GM21576 (cell line): ENCODE measurements at regions not wholly inside any gene's neighbourhood (a gene's known extent, or its start where the extent isn't known, plus 50 kb on each side); places are given as distances from the start of the nearest gene placed in this dataset.

Source experiments
- ATAC-seq: cut with Tn5 transposase; IDR thresholded peaks from one replicate; pipeline ENCODE4 v1.9.1; 2021; ENCODE audit warnings: mild to moderate bottlenecking, moderate library complexity; ENCODE audit not compliant: unreplicated experiment

DNA sequence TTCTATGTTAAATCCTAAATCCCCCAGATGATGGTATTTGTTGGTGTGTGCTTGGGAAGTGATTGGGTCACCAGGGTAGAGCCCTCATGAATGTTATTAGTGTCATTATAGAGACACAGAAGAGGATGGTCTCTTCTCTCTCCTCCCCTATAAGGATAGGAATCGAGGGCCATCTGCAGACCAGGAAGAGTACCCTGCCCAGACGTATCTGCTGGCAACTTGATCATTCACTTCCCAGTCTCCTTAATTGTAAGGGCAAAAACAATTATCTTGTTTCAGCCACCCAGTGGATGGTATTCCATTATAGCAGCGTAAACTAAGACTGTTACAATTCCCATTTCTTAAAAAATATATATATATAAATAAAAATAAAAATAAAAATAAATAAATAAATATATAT is 892.2 kb downstream of the SI start:
- ATAC-seq: no peak

DNA sequence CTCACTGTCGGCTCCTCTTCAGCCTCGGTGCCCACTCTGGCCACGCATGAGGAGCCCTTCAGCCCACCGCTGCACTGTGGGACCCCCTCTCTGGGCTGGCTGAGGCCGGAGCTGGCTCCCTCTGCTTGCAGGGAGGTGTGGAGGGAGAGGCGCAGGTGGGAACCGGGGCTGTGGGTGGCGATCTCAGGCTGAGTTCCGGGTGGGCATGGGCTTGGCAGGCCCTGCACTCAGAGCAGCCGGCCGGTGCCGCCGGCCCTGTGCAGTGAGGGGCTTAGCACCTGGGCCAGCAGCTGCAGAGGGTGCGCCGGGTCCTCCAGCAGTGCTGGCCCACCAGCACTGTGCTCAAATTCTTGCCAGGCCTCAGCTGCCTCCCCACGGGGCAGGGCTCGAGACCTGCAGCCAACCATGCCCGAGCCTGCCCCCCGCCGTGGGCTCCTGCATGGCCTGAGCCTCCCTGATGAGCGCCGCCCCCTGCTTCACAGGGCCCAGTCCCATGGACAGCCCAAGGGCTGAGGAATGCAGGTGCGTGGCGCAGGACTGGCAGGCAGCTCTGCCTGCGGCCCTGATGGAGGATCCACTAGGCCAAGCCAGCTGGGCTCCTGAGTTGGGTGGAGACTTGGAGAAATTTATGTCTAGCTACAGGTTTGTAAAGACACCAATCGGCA is 899.1 kb downstream of the SI start:
- ATAC-seq: no peak

DNA sequence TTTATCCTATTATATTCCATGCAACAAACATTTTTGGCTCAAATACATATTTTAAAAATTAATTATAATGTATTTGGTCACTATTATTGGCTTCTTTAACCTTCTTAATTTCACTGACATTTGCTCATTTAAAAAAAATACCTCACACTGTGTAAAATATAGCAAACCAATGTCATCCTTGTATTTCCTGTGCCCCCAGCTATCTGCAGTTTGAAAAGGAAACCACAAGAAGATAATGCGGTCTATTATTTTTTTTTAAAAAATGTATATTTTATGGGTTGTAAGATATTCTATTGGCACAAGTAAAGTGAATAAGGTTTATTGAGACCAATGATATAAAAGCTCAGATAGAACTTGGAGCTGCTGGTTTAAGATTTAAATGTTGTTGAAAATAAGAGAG is 904.2 kb downstream of the SI start:
- no peak for ATAC-seq

DNA sequence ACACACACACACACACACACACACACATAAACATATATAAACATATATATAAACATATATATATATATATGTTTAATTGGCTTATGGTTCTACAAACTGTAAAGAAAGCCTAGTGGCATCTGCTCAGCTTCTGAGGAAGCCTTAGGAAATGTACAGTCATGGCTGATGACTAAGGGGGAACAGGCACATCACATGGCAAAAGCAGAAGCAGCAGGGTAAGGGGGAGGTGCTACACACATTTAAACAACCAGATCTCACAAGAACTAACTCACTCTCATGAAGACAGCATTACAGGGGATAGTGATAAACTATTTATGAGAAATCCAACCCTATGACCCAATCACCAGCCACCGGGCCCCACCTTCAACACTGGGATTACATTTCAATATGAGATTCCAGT is 922.9 kb downstream of the SI start:
- no peak for ATAC-seq

DNA sequence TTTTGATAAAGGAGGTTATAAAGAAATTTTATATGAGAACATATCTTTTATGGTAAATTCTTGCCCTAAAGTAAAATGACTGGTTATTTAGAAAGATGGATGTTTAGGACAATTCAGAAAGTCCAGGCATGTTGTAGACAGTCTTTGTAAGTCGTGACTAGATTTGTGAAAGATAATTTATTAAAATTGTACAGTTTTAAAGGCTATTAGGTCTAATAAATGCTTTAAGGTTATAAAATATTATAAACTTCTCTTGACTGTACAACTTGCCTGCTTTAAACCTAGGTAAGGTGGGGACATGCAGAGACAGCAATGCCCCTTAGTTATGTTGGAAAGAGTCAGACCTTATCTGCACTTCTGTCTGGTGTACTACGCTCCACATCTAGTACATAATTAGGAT is 933.5 kb downstream of the SI start:
- no peak for ATAC-seq

DNA sequence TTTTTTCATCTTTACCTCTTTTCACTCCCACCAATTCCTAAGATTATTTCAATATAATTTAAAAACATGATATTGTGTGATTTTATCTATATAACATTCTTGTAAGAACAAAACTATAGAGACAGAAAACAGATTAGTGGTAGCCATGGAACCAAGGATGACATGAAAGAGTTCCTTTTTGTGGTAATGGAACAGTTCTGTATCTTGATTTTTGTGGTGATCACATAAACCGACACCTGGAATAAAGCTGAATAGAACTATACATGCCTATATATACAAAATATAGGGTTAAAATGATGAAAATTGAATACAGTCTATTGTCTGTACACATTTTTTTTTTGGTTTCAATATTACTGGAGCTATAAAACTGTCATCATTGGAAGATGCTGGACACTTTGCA is 945.4 kb downstream of the SI start:
- ATAC-seq: no peak

DNA sequence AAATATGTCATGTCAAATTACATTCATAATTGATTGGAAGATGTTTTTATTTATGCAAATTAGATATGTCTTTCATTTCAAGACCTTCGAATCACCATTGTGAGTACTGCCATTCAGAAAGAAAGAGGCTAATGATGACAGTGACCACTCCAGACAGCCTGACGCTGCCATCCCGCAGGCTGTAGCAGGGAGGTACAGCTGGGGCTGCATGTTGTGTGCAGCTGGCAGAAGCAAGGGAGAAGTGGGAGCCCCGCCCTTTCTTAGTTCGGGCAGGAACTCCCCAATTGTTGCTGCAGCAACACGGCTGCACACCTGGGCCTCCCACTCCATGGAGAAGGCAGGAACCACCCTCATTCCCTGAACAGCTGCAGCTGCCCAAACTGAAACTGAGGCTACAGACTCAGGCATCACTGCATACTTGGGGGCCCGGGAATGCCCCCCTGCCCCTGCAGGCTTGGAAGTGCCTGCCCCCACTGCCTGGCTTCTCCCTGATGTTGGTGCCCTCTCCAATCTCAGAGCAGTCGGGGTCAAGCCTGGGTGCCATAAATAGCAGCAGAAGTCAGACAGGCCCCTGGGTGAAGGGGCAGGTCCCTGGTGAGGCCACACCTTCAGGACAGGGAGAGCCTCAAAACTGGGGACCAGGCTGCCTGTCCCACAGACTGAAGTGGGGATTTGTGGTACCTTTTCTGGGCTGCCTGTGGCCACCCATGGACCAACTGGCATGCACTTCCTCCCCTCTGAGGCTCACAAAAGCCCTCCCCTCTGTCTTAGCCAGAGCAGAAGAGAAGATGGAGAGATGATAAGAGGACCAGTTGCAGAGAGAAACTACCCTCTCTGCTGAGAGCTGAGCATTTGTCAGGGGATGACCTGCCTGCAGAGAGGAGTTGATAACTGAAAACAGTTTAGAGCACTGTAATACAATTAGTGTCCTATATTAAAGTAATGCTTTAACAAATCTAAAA is 964.6 kb downstream of the SI start:
- no peak for ATAC-seq

DNA sequence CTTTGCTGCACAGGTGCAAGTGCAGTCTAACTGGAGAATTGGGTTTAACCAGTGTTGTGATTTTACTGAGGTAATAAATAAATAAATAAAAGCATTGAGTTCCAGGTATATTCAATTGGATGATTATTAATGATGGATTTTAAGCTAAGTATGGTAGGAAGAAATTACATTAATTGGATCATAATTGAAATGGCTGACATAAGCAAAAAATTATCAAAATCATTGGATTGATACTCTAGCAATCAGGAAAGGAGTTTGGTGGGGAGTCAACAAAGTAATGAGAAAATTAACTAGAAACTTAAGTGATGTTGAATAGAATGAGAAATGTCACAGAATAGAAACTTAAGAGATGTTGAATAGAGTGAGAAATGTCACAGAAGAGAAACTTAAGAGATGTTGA is 981.9 kb downstream of the SI start:
- ATAC-seq: no peak

DNA sequence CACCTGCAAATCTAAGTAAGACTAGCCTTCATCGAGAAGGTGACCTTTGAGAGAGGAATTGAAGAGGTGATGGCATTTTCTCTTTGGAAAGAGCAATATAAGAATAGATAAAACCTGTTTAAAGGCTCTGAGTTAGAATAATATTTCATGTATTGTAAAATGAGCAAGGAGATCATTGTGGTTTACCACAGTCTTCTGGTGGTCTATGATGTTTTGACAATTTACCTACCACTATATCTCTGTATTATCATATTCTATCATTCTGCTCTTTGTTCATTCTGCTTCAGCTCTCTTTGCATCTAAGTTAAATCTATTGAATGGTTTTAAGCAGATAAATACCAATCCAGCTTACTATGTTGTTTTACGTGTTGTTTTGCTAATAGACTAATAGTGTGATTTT is 982.3 kb downstream of the SI start:
- no peak for ATAC-seq

DNA sequence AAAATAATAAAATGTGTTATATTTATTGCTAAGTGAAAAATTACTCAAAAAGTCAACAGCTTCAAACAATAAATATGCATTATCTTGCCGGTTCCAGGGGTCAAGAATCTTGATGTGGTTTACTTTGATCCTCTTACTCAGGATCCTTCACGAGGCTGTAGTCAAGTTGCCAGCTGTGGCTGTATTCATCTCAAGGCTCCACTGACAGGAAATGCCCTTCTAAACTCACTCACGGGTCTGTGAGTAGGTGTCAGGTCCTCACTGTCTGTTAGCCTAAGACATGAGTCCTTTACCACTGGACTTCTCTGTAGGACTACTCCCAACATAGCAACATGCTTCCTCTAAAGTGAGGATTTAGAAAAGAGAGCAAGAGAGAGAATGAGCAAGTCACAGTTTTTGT is 983.0 kb downstream of the SI start:
- no peak for ATAC-seq

DNA sequence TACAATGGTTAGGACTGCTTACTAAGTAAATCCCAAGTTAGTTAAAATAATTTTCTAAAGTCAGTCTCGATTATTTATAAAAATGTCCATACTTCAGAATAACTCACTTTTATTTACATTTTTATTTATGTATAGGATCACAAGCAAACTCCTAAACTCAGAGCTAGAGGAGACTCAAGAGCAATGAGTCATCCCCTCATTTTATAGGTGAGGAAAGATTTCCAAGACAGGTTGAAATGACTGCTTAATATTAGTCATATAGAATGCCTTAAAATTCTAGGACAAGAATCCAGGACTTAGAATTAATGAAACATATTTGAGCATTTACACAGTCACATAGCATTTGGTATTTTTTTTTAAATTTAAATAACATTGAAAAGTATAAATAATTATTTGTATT is 983.8 kb downstream of the SI start:
- no peak for ATAC-seq

DNA sequence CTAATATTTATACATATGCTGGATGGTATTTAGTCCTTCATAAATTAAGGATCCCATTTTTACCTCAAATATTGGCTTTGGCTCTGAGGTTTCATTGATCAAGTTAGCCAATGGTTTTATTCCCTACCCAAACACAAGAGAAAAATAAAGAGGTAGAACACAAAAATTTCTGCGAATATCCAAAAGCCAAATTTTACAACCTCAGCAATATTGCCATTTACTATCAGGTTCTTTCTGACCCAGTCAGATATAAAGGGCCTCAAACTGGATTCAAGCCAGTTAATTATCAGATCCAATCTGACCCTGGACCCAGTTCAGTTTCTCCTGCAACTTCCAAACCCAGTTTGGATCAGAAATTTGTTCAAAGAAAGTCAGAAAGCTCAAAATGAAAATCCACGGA is 998.1 kb downstream of the SI start:
- no peak for ATAC-seq

DNA sequence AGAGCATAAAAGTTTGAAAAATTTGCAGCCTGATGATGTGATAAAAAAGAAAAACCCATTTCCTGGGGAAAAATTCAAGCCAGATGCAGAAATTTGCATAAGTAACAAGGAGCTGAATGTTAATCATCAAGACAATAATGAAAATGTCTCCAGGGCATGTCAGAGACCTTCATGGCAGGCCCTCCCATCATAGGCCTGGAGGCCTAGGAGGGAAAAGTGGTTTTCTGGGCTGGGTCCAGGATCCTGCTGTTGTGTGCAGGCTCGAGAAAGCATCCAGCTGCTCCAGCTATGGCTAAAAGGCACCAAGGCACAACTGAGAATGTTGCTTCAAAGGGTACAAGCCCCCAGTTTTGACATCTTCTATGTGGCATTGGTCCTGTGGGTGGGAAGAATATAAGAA is 1014.0 kb downstream of the SI start:
- ATAC-seq: no peak

DNA sequence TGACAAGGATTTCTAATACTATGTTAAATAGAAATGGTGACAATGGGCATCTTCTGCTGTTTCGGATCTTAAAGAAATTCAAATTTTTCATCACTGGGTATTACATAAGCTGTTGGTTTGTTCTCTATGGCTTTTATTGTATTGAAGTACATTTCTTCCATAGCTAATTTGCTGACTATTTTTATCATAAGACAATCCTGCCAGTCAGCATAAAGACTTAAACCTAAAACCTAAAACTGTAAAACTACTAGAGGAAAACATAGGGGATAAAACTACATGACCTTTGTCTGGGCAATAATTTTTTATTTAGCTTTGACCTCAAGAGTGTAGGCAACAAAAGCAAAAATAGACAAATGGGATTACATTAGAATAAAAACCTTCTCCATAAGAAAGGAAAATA is 1017.4 kb downstream of the SI start:
- ATAC-seq: no peak

DNA sequence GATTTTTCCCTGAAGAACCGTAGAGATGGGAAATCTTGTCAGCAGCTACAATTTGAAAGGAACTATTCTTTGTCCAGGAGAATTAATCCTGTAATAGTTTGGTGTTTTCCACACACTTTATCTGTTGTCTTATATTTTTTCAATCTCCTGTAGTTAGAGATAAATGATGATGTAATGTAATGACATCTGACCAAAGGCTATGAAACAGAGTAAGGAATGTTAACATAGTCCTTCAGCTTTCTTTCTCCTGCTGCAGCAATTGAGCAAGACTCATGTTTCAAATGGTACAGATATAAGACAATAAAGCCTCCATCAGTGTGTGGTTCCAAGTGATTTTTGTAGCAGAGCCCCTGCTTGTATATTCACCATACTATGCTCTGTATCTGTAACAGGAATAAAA is 1028.4 kb downstream of the SI start:
- ATAC-seq: no peak

DNA sequence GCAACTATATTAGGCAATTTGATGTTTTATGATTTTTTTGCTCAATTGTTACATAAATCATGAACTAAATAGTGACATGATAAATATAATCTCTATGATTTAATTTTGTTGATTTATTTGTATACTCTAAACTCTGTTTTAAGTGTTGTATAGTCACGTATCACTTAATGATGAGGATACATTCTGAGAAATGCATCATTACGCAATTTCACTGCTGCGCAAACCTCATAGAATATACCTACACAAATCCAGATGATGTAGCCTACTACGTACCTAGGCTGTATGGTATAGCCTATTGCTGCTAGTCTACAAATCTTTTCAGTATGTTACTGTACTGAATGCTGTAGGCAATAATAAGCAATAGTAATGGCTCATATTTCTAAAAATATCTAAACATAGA is 1029.8 kb downstream of the SI start:
- ATAC-seq: no peak

DNA sequence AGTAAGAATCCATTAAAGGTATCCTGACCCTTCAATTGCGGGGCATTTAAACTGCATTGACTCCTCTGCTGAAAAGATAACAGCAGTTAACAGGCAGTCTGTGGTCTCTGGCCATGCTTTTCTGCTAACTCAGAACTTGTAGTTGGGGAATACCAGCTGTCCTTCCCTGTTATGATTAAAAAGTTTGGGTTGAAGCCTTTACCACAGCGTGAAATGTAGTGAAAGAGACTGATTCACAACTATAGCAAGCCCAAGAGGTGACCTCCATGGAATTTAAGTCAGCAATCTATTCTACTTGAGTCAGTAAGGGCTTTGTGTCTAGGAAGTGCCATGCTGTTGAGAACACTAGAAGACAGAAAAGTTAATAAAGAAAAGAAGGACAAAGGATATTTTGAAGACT is 1037.3 kb downstream of the SI start:
- no peak for ATAC-seq

DNA sequence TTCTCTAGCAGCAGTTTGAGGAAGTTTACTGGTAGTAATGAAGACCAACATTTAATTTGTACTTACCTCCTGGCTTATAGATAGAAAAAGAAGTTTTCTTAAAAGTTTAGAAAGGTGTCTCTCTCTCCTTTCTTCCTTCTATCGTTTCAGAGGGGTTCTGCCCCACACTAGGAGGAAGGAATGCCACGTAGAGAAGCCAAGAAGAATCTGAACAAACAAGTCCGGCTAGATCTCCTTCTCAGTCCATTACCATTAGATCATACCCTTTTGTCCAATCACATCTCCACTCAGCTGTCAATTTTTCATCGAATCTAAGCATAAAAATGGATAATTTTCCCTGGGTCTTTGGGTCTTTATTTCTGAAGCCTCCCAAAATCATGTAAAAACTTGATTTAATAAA is 1048.1 kb downstream of the SI start:
- no peak for ATAC-seq

DNA sequence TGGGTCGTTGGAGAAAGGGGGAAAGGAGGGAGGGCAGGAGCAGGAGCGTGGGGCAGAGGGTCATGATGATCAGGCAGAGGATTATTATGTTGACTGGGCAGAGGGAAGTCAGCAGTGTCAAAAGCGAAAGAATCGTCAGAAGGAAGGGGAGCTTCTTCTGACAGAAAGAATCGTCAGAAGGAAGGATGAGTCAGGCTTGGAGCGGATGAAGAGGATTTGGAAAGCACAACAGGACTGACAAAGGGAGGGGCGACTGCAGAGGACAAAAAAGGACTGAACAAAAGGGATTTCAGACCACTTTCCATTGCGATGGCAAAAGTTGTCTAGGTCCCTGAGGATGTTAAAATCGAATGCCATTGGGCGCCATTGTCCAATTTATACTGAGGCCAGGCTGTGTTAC is 1053.5 kb downstream of the SI start:
- ATAC-seq: no peak

DNA sequence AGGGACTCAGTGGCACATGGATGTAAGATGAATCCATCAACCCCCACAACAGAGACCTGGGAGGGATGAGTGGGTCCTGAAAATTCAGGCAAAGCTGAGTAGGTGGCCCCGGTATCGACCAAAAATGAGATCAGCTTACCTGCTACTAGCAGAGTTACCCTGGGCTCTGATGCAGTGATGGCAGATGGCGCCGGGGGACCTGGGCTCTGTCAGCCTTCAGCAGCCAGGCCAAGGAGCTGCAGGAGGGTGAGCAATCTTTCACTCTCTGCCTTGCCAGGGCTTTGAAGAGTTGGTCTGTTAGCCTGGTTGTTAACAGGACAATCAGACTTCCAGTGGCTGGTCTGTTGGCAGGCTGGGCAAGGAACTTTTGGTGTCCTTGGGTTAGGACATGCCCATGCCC is 1054.8 kb downstream of the SI start:
- no peak for ATAC-seq

DNA sequence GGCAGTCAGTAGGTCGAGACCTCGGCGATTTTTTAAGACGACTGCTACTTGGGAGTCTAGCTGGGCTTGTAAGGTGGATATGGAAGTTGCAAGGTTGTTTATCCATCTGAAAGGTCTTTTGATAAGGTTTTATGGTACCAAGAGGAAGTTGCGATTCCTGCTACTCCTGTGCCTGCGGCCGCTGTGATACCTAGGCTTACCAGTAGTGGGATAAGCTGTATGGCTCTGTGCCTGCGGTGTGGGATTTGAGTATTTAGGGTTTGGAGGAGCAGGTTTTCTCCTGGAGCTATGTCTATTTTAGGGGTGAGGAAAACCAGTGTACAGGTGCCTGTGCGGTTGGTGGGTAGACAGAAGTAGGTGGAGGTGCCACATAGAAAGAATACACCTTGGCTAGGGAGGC is 1059.8 kb downstream of the SI start:
- ATAC-seq: no peak

DNA sequence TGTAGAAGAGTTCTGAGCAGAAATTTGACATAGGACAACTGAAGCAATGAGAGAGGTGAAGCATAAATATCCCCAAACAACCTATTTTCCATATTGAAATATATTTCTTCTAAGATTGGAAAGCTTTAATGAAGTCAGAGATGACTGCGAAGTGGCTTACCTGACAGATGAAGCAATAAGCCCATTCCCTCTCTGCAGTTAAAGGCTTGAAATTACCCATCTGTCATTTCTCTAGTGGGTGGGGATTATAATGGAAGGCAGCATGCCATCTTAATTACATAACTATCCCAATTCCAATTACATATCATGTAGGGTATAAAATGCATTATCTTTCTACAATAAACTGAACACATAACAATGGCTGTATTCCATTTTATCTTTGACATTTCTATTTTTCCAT is 1070.5 kb downstream of the SI start:
- no peak for ATAC-seq

DNA sequence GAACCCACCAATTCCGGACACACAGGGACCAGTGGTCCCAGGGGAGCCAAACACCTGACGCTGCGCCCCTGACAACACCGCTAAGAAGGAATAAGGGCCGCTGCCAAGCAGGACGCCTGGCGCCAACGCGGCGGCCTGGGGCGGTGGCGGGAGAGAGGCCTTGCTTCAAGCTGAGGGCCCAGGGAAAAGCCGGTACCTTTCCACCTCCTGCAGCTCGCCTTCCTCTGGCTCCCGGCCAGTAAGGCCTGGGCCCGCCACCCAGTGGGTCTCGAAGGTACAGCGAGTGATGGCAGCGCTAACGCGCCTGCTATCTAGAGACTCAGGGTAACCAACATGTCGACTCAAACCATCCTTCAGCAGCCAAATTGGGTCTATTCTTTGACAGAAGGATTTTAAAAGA is 1074.1 kb downstream of the SI start:
- no peak for ATAC-seq
